ENCODE measurements at regions not wholly inside any gene's neighbourhood (a gene's known extent, or its start where the extent isn't known, plus 50 kb on each side); places are given as distances from the start of the nearest gene placed in this dataset.
"Not testable (repeated sequence)": the region's sequence is repeated elsewhere in the genome, so short reads cannot be mapped to it uniquely, and the experiment has no call there.

GRCh38 chr7:9149499-9150082 is 716.2 kb downstream of the NXPH1 start:
- Mint-ChIP-seq H3K27ac (peak overlapping the region in 2 of 3 experiments; percentile 31 to 83; a peak in 2 of 7 replicates), H3K4me3 (no peak overlapping the region; a peak in 1 of 5 replicates), H3K9me3 (peaks cover 0 to 5% of the 10 kb centered on the region in 2 experiments; a peak in 1 of 5 replicates), H3K36me3 (ENCODE audit: insufficient read depth in 1 of 3, low read depth in 3 of 3) (0 out of 7 replicates have a peak, but pooled peaks cover 0 to 2% (median 0%) of the 10 kb centered on the region in 3 experiments), H3K27me3 (ENCODE audit: low read depth) (no peaks in the 10 kb centered on the region), H3K4me1 (peaks cover 20 to 27% of the 10 kb centered on the region in 2 experiments)
- no peak overlapping the region for H3K27ac ChIP-seq (ENCODE audit: insufficient read length, low read depth, low read length)
- no peaks in the 10 kb centered on the region for H3K79me1 ChIP-seq (ENCODE audit: insufficient read depth, low read depth, low read length, poor library complexity, severe bottlenecking)
- H3T11ph ChIP-seq (ENCODE audit: low read length): no peak overlapping the region
- H4K8ac ChIP-seq (replicated peaks; ENCODE audit: insufficient read length, low read depth, low read length): no peak overlapping the region
- H3K4me1 ChIP-seq (ENCODE audit: insufficient read depth, low read length): no peaks in the 10 kb centered on the region
- H3K4me2 ChIP-seq (ENCODE audit: insufficient read depth, insufficient read length, low read length): no peak overlapping the region
- H2AFZ ChIP-seq (ENCODE audit: low read length): no peak overlapping the region
- no peak overlapping the region for H3K14ac ChIP-seq (ENCODE audit: insufficient read depth, low read length)
- H3K27me3 ChIP-seq (ENCODE audit: insufficient read depth, low read length): no peaks in the 10 kb centered on the region
- no peaks in the 10 kb centered on the region for H3K9me3 ChIP-seq (ENCODE audit: control insufficient read depth, low read depth, low read length)
- no peak overlapping the region for H3K23ac ChIP-seq (ENCODE audit: insufficient read length, low read depth, low read length)
- H4K20me1 ChIP-seq (ENCODE audit: control insufficient read depth, insufficient read depth, insufficient read length): no peaks in the 10 kb centered on the region
- no peak for TF ChIP-seq CTCF (conservative IDR thresholded peaks at IDR 0.05)
- no peak overlapping the region for H3K4ac ChIP-seq (ENCODE audit: low read depth, low read length)
- no peak overlapping the region for H2BK12ac ChIP-seq (ENCODE audit: insufficient read length, low read depth, low read length)
- H4K5ac ChIP-seq (ENCODE audit: insufficient read length, low read depth, low read length): no peak overlapping the region
- H4K91ac ChIP-seq (ENCODE audit: insufficient read length, low read depth, low read length): no peak overlapping the region
- no CpG with 5 or more reads among the region's 4 CpGs for WGBS (ENCODE audit: extremely low coverage, insufficient read length, low lambda C conversion rate)
- H3K18ac ChIP-seq (ENCODE audit: insufficient read length, low read depth, low read length): no peak overlapping the region
- DNase-seq: no peak
- H2BK20ac ChIP-seq (ENCODE audit: low read depth, low read length, poor library complexity, severe bottlenecking): no peak overlapping the region
- no peak overlapping the region for H2BK5ac ChIP-seq (ENCODE audit: insufficient read length, low read length)
- no peak overlapping the region for H3K56ac ChIP-seq (ENCODE audit: insufficient read length, low read depth, low read length)
- no peak overlapping the region for H2BK15ac ChIP-seq (ENCODE audit: low read depth, low read length)
- no peak overlapping the region for H2AK5ac ChIP-seq (ENCODE audit: insufficient read length, low read length)
- H3K9ac ChIP-seq (ENCODE audit: extremely low read depth, insufficient read length, low read length): no peak overlapping the region
- H3K79me2 ChIP-seq (ENCODE audit: insufficient read depth, low read length): no peaks in the 10 kb centered on the region
- H2BK120ac ChIP-seq (ENCODE audit: low read depth, low read length, poor library complexity, severe bottlenecking): no peak overlapping the region
- no peaks in the 10 kb centered on the region for H3K23me2 ChIP-seq (ENCODE audit: insufficient read length, low read depth, low read length, poor library complexity, severe bottlenecking)

GRCh38 chr7:9163691-9164090 is 730.3 kb downstream of the NXPH1 start:
- not testable (repeated sequence) for H3K9me3 ChIP-seq (ENCODE audit: control insufficient read depth, low read depth, low read length); H4K20me1 ChIP-seq (ENCODE audit: control insufficient read depth, insufficient read depth, insufficient read length); H2BK120ac ChIP-seq (ENCODE audit: low read depth, low read length, poor library complexity, severe bottlenecking); H3K4ac ChIP-seq (ENCODE audit: low read depth, low read length); H3K4me1 ChIP-seq (ENCODE audit: insufficient read depth, low read length); H3K23ac ChIP-seq (ENCODE audit: insufficient read length, low read depth, low read length); H3K27ac Mint-ChIP-seq; H3K79me2 ChIP-seq (ENCODE audit: insufficient read depth, low read length); H3K27ac ChIP-seq (ENCODE audit: insufficient read length, low read depth, low read length); H3K27me3 Mint-ChIP-seq (ENCODE audit: low read depth); H3K4me3 Mint-ChIP-seq; H3K18ac ChIP-seq (ENCODE audit: insufficient read length, low read depth, low read length); H2BK12ac ChIP-seq (ENCODE audit: insufficient read length, low read depth, low read length); H3K9ac ChIP-seq (ENCODE audit: extremely low read depth, insufficient read length, low read length); H3K79me1 ChIP-seq (ENCODE audit: insufficient read depth, low read depth, low read length, poor library complexity, severe bottlenecking); H2AFZ ChIP-seq (ENCODE audit: low read length); H3K4me1 Mint-ChIP-seq; H2AK5ac ChIP-seq (ENCODE audit: insufficient read length, low read length); H2BK20ac ChIP-seq (ENCODE audit: low read depth, low read length, poor library complexity, severe bottlenecking); H2BK15ac ChIP-seq (ENCODE audit: low read depth, low read length); DNase-seq; H3K36me3 Mint-ChIP-seq (ENCODE audit: insufficient read depth in 1 of 3, low read depth in 3 of 3); H3K23me2 ChIP-seq (ENCODE audit: insufficient read length, low read depth, low read length, poor library complexity, severe bottlenecking); H4K5ac ChIP-seq (ENCODE audit: insufficient read length, low read depth, low read length); H3T11ph ChIP-seq (ENCODE audit: low read length); H3K14ac ChIP-seq (ENCODE audit: insufficient read depth, low read length); H4K8ac ChIP-seq (replicated peaks; ENCODE audit: insufficient read length, low read depth, low read length); H3K4me2 ChIP-seq (ENCODE audit: insufficient read depth, insufficient read length, low read length); H4K91ac ChIP-seq (ENCODE audit: insufficient read length, low read depth, low read length); H2BK5ac ChIP-seq (ENCODE audit: insufficient read length, low read length); H3K27me3 ChIP-seq (ENCODE audit: insufficient read depth, low read length); H3K56ac ChIP-seq (ENCODE audit: insufficient read length, low read depth, low read length); H3K9me3 Mint-ChIP-seq

Data from H9 (cell line).